ENCODE measurements at regions not wholly inside any gene's neighbourhood (a gene's known extent, or its start where the extent isn't known, plus 50 kb on each side); places are given as distances from the start of the nearest gene placed in this dataset.

GRCh38 chr9:78626971-78627370, 330.0 kb downstream of the PSAT1 start:
- Histone ChIP-seq H3K27me3 (ENCODE audit: control insufficient read depth, insufficient read depth, low read length) (no peaks in the 10 kb centered on the region), H3K4me2 (ENCODE audit: low read length) (no peak overlapping the region), H3K79me2 (no peaks in the 10 kb centered on the region), H3K36me3 (ENCODE audit: control insufficient read depth, insufficient read depth, low read length) (no peaks in the 10 kb centered on the region), H3K9me3 (ENCODE audit: control insufficient read depth, low read length) (no peaks in the 10 kb centered on the region), H3K27ac (no peak overlapping the region), H3K9ac (no peak overlapping the region), H3K4me1 (no peaks in the 10 kb centered on the region), H2AFZ (no peak overlapping the region), H3K4me3 (ENCODE audit: low read depth, low read length) (no peak overlapping the region)
- no peak for TF ChIP-seq CTCF (IDR thresholded peaks at IDR 0.05)

GRCh38 chr9:78630966-78631365, 334.0 kb downstream of the PSAT1 start:
- no peak overlapping the region for H3K27ac ChIP-seq
- no peaks in the 10 kb centered on the region for H3K4me1 ChIP-seq
- no peaks in the 10 kb centered on the region for H3K79me2 ChIP-seq
- TF ChIP-seq CTCF (IDR thresholded peaks at IDR 0.05): no peak
- H3K36me3 ChIP-seq (ENCODE audit: control insufficient read depth, insufficient read depth, low read length): no peaks in the 10 kb centered on the region
- H2AFZ ChIP-seq: no peak overlapping the region
- H3K4me3 ChIP-seq (ENCODE audit: low read depth, low read length): no peak overlapping the region
- H3K4me2 ChIP-seq (ENCODE audit: low read length): no peak overlapping the region
- H3K27me3 ChIP-seq (ENCODE audit: control insufficient read depth, insufficient read depth, low read length): no peaks in the 10 kb centered on the region
- H3K9me3 ChIP-seq (ENCODE audit: control insufficient read depth, low read length): no peaks in the 10 kb centered on the region
- H3K9ac ChIP-seq: no peak overlapping the region

- Histone ChIP-seq H2AFZ (no peak overlapping the region), H3K36me3 (ENCODE audit: control insufficient read depth, insufficient read depth, low read length) (no peaks in the 10 kb centered on the region), H3K4me3 (ENCODE audit: low read depth, low read length) (no peak overlapping the region), H3K4me1 (no peaks in the 10 kb centered on the region), H3K9ac (no peak overlapping the region), H3K4me2 (ENCODE audit: low read length) (no peak overlapping the region), H3K27me3 (ENCODE audit: control insufficient read depth, insufficient read depth, low read length) (no peaks in the 10 kb centered on the region), H3K9me3 (ENCODE audit: control insufficient read depth, low read length) (no peaks in the 10 kb centered on the region), H3K27ac (no peak overlapping the region), H3K79me2 (no peaks in the 10 kb centered on the region)
- no peak for TF ChIP-seq CTCF (IDR thresholded peaks at IDR 0.05)
These were observed 343.8 kb downstream of the PSAT1 start for GRCh38 chr9:78640728-78641127.

- TF ChIP-seq CTCF (IDR thresholded peaks at IDR 0.05): no peak
These were observed 347.4 kb downstream of the PSAT1 start for GRCh38 chr9:78644359-78644758.

GRCh38 chr9:78654324-78654723, 357.4 kb downstream of the PSAT1 start:
- H3K4me2 ChIP-seq (ENCODE audit: low read length): no peak overlapping the region
- no peaks in the 10 kb centered on the region for H3K4me1 ChIP-seq
- no peak overlapping the region for H3K4me3 ChIP-seq (ENCODE audit: low read depth, low read length)
- H2AFZ ChIP-seq: no peak overlapping the region
- H3K36me3 ChIP-seq (ENCODE audit: control insufficient read depth, insufficient read depth, low read length): no peaks in the 10 kb centered on the region
- no peak overlapping the region for H3K27ac ChIP-seq
- H3K9me3 ChIP-seq (ENCODE audit: control insufficient read depth, low read length): no peaks in the 10 kb centered on the region
- no peak overlapping the region for H3K9ac ChIP-seq
- H3K27me3 ChIP-seq (ENCODE audit: control insufficient read depth, insufficient read depth, low read length): no peaks in the 10 kb centered on the region
- H3K79me2 ChIP-seq: no peaks in the 10 kb centered on the region
- TF ChIP-seq CTCF (IDR thresholded peaks at IDR 0.05): no peak

More at GRCh38 chr9:78644359-78644758, 347.4 kb downstream of the PSAT1 start:
- Histone ChIP-seq H3K4me3 (ENCODE audit: low read depth, low read length) (no peak overlapping the region), H3K9ac (no peak overlapping the region), H3K36me3 (ENCODE audit: control insufficient read depth, insufficient read depth, low read length) (no peaks in the 10 kb centered on the region), H2AFZ (no peak overlapping the region), H3K27me3 (ENCODE audit: control insufficient read depth, insufficient read depth, low read length) (no peaks in the 10 kb centered on the region), H3K4me1 (no peaks in the 10 kb centered on the region), H3K27ac (no peak overlapping the region), H3K9me3 (ENCODE audit: control insufficient read depth, low read length) (no peaks in the 10 kb centered on the region), H3K79me2 (no peaks in the 10 kb centered on the region), H3K4me2 (ENCODE audit: low read length) (no peak overlapping the region)
